ENCODE measurements at regions not wholly inside any gene's neighbourhood (a gene's known extent, or its start where the extent isn't known, plus 50 kb on each side); places are given as distances from the start of the nearest gene placed in this dataset.

DNA sequence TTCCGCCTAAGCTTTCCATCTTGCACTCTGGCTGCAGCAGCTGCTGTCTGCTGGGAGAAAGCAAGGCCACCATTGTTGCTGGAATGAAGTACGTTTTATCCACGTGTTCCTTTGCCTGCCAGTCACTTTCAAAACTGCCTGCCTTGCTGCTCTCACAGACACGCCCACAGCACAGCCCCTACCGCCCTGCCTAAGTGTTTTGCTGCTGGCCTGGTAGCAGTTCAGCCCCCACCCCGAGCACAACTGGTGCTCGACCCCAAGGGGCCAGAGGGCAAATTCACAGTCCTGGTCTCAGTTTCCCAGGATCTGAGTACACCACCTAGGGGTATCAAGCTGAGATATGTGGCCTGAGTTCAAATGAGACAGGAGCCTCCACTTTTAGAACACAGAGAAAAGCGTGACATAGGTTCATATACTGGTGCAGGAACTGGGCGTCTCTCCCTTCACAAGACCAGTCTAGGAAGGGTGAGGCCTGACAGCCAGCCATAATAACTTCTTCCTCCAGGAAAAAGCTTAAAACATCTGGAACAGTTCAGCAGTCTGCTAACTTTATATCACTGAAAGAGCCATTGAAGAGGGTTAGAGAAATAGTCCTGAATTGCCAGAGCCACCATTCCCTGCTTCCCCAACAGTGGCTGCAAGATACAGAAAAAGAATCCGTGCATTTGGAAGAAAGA, 1012.3 kb downstream of the ZPLD1 start:
- Histone ChIP-seq H3K27ac (ENCODE audit: control insufficient read depth, insufficient read depth, low read length) (no peak overlapping the region), H3K4me3 (ENCODE audit: control insufficient read depth in 2 of 3, extremely low read depth in 1 of 3, insufficient read depth in 2 of 3, low read depth in 1 of 3, low read length in 3 of 3) (no peak overlapping the region), H3K79me2 (ENCODE audit: control insufficient read depth, insufficient read depth, low read length) (no peaks in the 10 kb centered on the region), H2AFZ (ENCODE audit: control insufficient read depth, low read length) (no peak overlapping the region), H3K36me3 (ENCODE audit: control insufficient read depth in 2 of 2, extremely low read depth in 1 of 2, insufficient read depth in 2 of 2, low read length in 2 of 2) (no peaks in the 10 kb centered on the region), H3K9me3 (ENCODE audit: control insufficient read depth, low read depth, low read length) (no peaks in the 10 kb centered on the region), H3K9me1 (ENCODE audit: control insufficient read depth, extremely low read depth, insufficient read depth, low read length) (no peaks in the 10 kb centered on the region), H4K20me1 (ENCODE audit: control insufficient read depth, extremely low read depth, insufficient read depth, low read length) (no peaks in the 10 kb centered on the region), H3K9ac (ENCODE audit: control insufficient read depth, extremely low read depth, insufficient read depth, low read length) (no peak overlapping the region), H3K27me3 (ENCODE audit: control insufficient read depth, extremely low read depth, insufficient read depth, low read length) (no peaks in the 10 kb centered on the region), H3K4me2 (ENCODE audit: control insufficient read depth, extremely low read depth, insufficient read depth, low read depth, low read length) (no peak overlapping the region), H3K4me1 (ENCODE audit: control insufficient read depth, extremely low read depth, insufficient read depth, low read length) (no peaks in the 10 kb centered on the region)
- DNase-seq (ENCODE audit: low read depth, low spot score): no peak
- no peak for TF ChIP-seq EZH2 (IDR thresholded peaks at IDR 0.05; ENCODE audit: low read length)
- TF ChIP-seq CTCF (optimal IDR thresholded peaks at IDR 0.05 in 1 of 3, IDR thresholded peaks at IDR 0.05 in 1 of 3, conservative IDR thresholded peaks at IDR 0.05 in 1 of 3; ENCODE audit: extremely low read depth in 1 of 3, insufficient read depth in 2 of 3, low read length in 3 of 3): no peak
- no peak for FAIRE-seq
- dilution Hi-C loops (cut with MboI; ENCODE audit: extremely low pct_ligation_motif_present, low sequenced_read_pairs): no loop called here

GRCh38 chr3:103453152-103453551, 1018.3 kb downstream of the ZPLD1 start:
- dilution Hi-C loops (cut with MboI; ENCODE audit: extremely low pct_ligation_motif_present, low sequenced_read_pairs): no loop called here
- FAIRE-seq (no peak), DNase-seq (ENCODE audit: low read depth, low spot score) (no peak)
- no peak overlapping the region for H3K27ac ChIP-seq (ENCODE audit: control insufficient read depth, insufficient read depth, low read length)
- H3K4me2 ChIP-seq (ENCODE audit: control insufficient read depth, extremely low read depth, insufficient read depth, low read depth, low read length): no peak overlapping the region
- no peaks in the 10 kb centered on the region for H3K9me3 ChIP-seq (ENCODE audit: control insufficient read depth, low read depth, low read length)
- no peaks in the 10 kb centered on the region for H3K36me3 ChIP-seq (ENCODE audit: control insufficient read depth in 2 of 2, extremely low read depth in 1 of 2, insufficient read depth in 2 of 2, low read length in 2 of 2)
- no peaks in the 10 kb centered on the region for H3K9me1 ChIP-seq (ENCODE audit: control insufficient read depth, extremely low read depth, insufficient read depth, low read length)
- TF ChIP-seq CTCF (optimal IDR thresholded peaks at IDR 0.05 in 1 of 3, IDR thresholded peaks at IDR 0.05 in 1 of 3, conservative IDR thresholded peaks at IDR 0.05 in 1 of 3; ENCODE audit: extremely low read depth in 1 of 3, insufficient read depth in 2 of 3, low read length in 3 of 3) (no peak), EZH2 (IDR thresholded peaks at IDR 0.05; ENCODE audit: low read length) (no peak)
- H3K4me3 ChIP-seq (ENCODE audit: control insufficient read depth in 2 of 3, extremely low read depth in 1 of 3, insufficient read depth in 2 of 3, low read depth in 1 of 3, low read length in 3 of 3): no peak overlapping the region
- H3K79me2 ChIP-seq (ENCODE audit: control insufficient read depth, insufficient read depth, low read length): no peaks in the 10 kb centered on the region
- no peaks in the 10 kb centered on the region for H3K27me3 ChIP-seq (ENCODE audit: control insufficient read depth, extremely low read depth, insufficient read depth, low read length)
- H2AFZ ChIP-seq (ENCODE audit: control insufficient read depth, low read length): no peak overlapping the region
- no peak overlapping the region for H3K9ac ChIP-seq (ENCODE audit: control insufficient read depth, extremely low read depth, insufficient read depth, low read length)
- H4K20me1 ChIP-seq (ENCODE audit: control insufficient read depth, extremely low read depth, insufficient read depth, low read length): no peaks in the 10 kb centered on the region
- no peaks in the 10 kb centered on the region for H3K4me1 ChIP-seq (ENCODE audit: control insufficient read depth, extremely low read depth, insufficient read depth, low read length)
